ENCODE measurements at regions not wholly inside any gene's neighbourhood (a gene's known extent, or its start where the extent isn't known, plus 50 kb on each side); places are given as distances from the start of the nearest gene placed in this dataset.

GRCh38 chr1:219038398-219038797 is 135.3 kb upstream of the LYPLAL1 start:
- Histone ChIP-seq H3K27ac (no peak overlapping the region), H3K4me3 (no peak overlapping the region), H3K4me1 (replicated peaks in 1 of 2) (peaks cover 9 to 10% of the 10 kb centered on the region in 2 donors)
- in situ Hi-C loops (cut with MboI; ENCODE audit: low pct_unique_long_range_greater_than_20kb in 2 of 9, low sequenced_read_pairs in 9 of 9, unreplicated experiment in 9 of 9), result no loop called here
- ATAC-seq (replicated peaks in 6 of 8), result no peak
- WGBS, 10 experiments, result 53 to 100% (median 94%) methylated on average over 1 to 2 of the region's 2 CpGs; no CpG with 5 or more reads in 2 of the 10 experiments

- Histone ChIP-seq H3K4me3 (no peak overlapping the region), H3K4me1 (replicated peaks in 1 of 2) (peaks cover 9 to 10% of the 10 kb centered on the region in 2 donors), H3K27ac (no peak overlapping the region)
- WGBS, 10 experiments, result 48 to 88% (median 80%) methylated on average over 1 to 8 of the region's 8 CpGs; no CpG with 5 or more reads in 2 of the 10 experiments
- in situ Hi-C loops (cut with MboI; ENCODE audit: low pct_unique_long_range_greater_than_20kb in 2 of 9, low sequenced_read_pairs in 9 of 9, unreplicated experiment in 9 of 9), result no loop called here
- no peak for ATAC-seq (replicated peaks in 6 of 8)
These were observed 134.5 kb upstream of the LYPLAL1 start for GRCh38 chr1:219039017-219039681.

GRCh38 chr1:219039682-219040154 is 134.0 kb upstream of the LYPLAL1 start:
- Histone ChIP-seq H3K4me3 (no peak overlapping the region), H3K27ac (no peak overlapping the region), H3K4me1 (replicated peaks in 1 of 2) (peaks cover 9 to 10% of the 10 kb centered on the region in 2 donors)
- 70 to 100% (median 94%) methylated on average over 1 to 2 of the region's 2 CpGs; no CpG with 5 or more reads in 1 of the 10 experiments for WGBS, 10 experiments
- ATAC-seq (replicated peaks in 6 of 8), result no peak
- in situ Hi-C loops (cut with MboI; ENCODE audit: low pct_unique_long_range_greater_than_20kb in 2 of 9, low sequenced_read_pairs in 9 of 9, unreplicated experiment in 9 of 9), result no loop called here

GRCh38 chr1:219040291-219040690 is 133.4 kb upstream of the LYPLAL1 start:
- H3K4me3 ChIP-seq, result no peak overlapping the region
- peaks cover 9 to 10% of the 10 kb centered on the region in 2 donors for H3K4me1 ChIP-seq (replicated peaks in 1 of 2)
- in situ Hi-C loops (cut with MboI; ENCODE audit: low pct_unique_long_range_greater_than_20kb in 2 of 9, low sequenced_read_pairs in 9 of 9, unreplicated experiment in 9 of 9), result no loop called here
- WGBS, 10 experiments, result 24 to 98% (median 44%) methylated on average over 2 to 5 of the region's 5 CpGs
- H3K27ac ChIP-seq, result no peak overlapping the region
- ATAC-seq (replicated peaks in 6 of 8), result peak in 1 of 8 experiments; percentile 21

GRCh38 chr1:219041141-219041540 is 132.5 kb upstream of the LYPLAL1 start:
- in situ Hi-C loops (cut with MboI; ENCODE audit: low pct_unique_long_range_greater_than_20kb in 2 of 9, low sequenced_read_pairs in 9 of 9, unreplicated experiment in 9 of 9), result no loop called here
- no peak overlapping the region for H3K4me3 ChIP-seq
- peak in 6 of 8 experiments; percentile 37 to 98 (median 82) for ATAC-seq (replicated peaks in 6 of 8)
- H3K27ac ChIP-seq, result no peak overlapping the region
- H3K4me1 ChIP-seq (replicated peaks in 1 of 2), result peaks cover 9 to 10% of the 10 kb centered on the region in 2 donors

GRCh38 chr1:219041818-219042217 is 131.9 kb upstream of the LYPLAL1 start:
- ATAC-seq (replicated peaks in 6 of 8), result peak in 3 of 8 experiments; percentile 61 to 84 (median 62)

GRCh38 chr1:219042769-219043168 is 130.9 kb upstream of the LYPLAL1 start:
- Histone ChIP-seq H3K4me3 (no peak overlapping the region), H3K4me1 (replicated peaks in 1 of 2) (peaks cover 9 to 10% of the 10 kb centered on the region in 2 donors), H3K27ac (no peak overlapping the region)
- no peak for ATAC-seq (replicated peaks in 6 of 8)
- 18 to 93% (median 73%) methylated on average over 1 to 2 of the region's 2 CpGs for WGBS, 10 experiments
- in situ Hi-C loops (cut with MboI; ENCODE audit: low pct_unique_long_range_greater_than_20kb in 2 of 9, low sequenced_read_pairs in 9 of 9, unreplicated experiment in 9 of 9), result no loop called here

More at GRCh38 chr1:219041818-219042217, 131.9 kb upstream of the LYPLAL1 start:
- Histone ChIP-seq H3K4me3 (no peak overlapping the region), H3K27ac (no peak overlapping the region), H3K4me1 (replicated peaks in 1 of 2) (peaks cover 9 to 10% of the 10 kb centered on the region in 2 donors)
- WGBS, 10 experiments, result 0 to 100% (median 100%) methylated on average over 1 of the region's 1 CpG; no CpG with 5 or more reads in 3 of the 10 experiments
- in situ Hi-C loops (cut with MboI; ENCODE audit: low pct_unique_long_range_greater_than_20kb in 2 of 9, low sequenced_read_pairs in 9 of 9, unreplicated experiment in 9 of 9), result no loop called here

GRCh38 chr1:219045246-219045645 is 128.4 kb upstream of the LYPLAL1 start:
- in situ Hi-C loops (cut with MboI; ENCODE audit: low pct_unique_long_range_greater_than_20kb in 2 of 9, low sequenced_read_pairs in 9 of 9, unreplicated experiment in 9 of 9), result no loop called here
- 83 to 100% (median 89%) methylated on average over 1 to 3 of the region's 3 CpGs; no CpG with 5 or more reads in 2 of the 10 experiments for WGBS, 10 experiments
- no peak overlapping the region for H3K27ac ChIP-seq
- no peak for ATAC-seq (replicated peaks in 6 of 8)
- H3K4me1 ChIP-seq (replicated peaks in 1 of 2), result peaks cover 7 to 8% of the 10 kb centered on the region in 2 donors
- H3K4me3 ChIP-seq, result no peak overlapping the region

- 0 to 100% (median 83%) methylated on average over 1 to 4 of the region's 4 CpGs for WGBS, 10 experiments
These were observed 124.2 kb upstream of the LYPLAL1 start for GRCh38 chr1:219049501-219049900.

GRCh38 chr1:219050086-219050821 is 123.4 kb upstream of the LYPLAL1 start:
- Histone ChIP-seq H3K27ac (no peak overlapping the region), H3K4me3 (no peak overlapping the region), H3K4me1 (replicated peaks in 1 of 2) (no peaks in the 10 kb centered on the region)
- WGBS, 10 experiments, result 55 to 100% (median 85%) methylated on average over 1 to 3 of the region's 5 CpGs
- in situ Hi-C loops (cut with MboI; ENCODE audit: low pct_unique_long_range_greater_than_20kb in 2 of 9, low sequenced_read_pairs in 9 of 9, unreplicated experiment in 9 of 9), result loop anchor here in 3 of 9 experiments (25.0 kb wide), 2 partner anchors 488 to 713 kb away; partner anchors contain the start of gene TGFB2 (in 3 of the 3)
- no peak for ATAC-seq (replicated peaks in 6 of 8)

More at GRCh38 chr1:219049501-219049900, 124.2 kb upstream of the LYPLAL1 start:
- no peak for ATAC-seq (replicated peaks in 6 of 8)
- in situ Hi-C loops (cut with MboI; ENCODE audit: low pct_unique_long_range_greater_than_20kb in 2 of 9, low sequenced_read_pairs in 9 of 9, unreplicated experiment in 9 of 9), result no loop called here
- Histone ChIP-seq H3K4me3 (no peak overlapping the region), H3K27ac (no peak overlapping the region), H3K4me1 (replicated peaks in 1 of 2) (no peaks in the 10 kb centered on the region)

GRCh38 chr1:219050822-219051125 is 122.9 kb upstream of the LYPLAL1 start:
- 0 to 100% (median 65%) methylated on average over 1 of the region's 1 CpG; no CpG with 5 or more reads in 2 of the 10 experiments for WGBS, 10 experiments
- in situ Hi-C loops (cut with MboI; ENCODE audit: low pct_unique_long_range_greater_than_20kb in 2 of 9, low sequenced_read_pairs in 9 of 9, unreplicated experiment in 9 of 9), result loop anchor here in 3 of 9 experiments (25.0 kb wide), 2 partner anchors 488 to 713 kb away; partner anchors contain the start of gene TGFB2 (in 3 of the 3)
- H3K4me1 ChIP-seq (replicated peaks in 1 of 2), result no peaks in the 10 kb centered on the region
- no peak for ATAC-seq (replicated peaks in 6 of 8)
- H3K4me3 ChIP-seq, result no peak overlapping the region
- H3K27ac ChIP-seq, result no peak overlapping the region

GRCh38 chr1:219051547-219051946 is 122.1 kb upstream of the LYPLAL1 start:
- Histone ChIP-seq H3K4me3 (no peak overlapping the region), H3K4me1 (replicated peaks in 1 of 2) (no peaks in the 10 kb centered on the region), H3K27ac (no peak overlapping the region)
- 11 to 97% (median 84%) methylated on average over 2 to 4 of the region's 4 CpGs; no CpG with 5 or more reads in 2 of the 10 experiments for WGBS, 10 experiments
- in situ Hi-C loops (cut with MboI; ENCODE audit: low pct_unique_long_range_greater_than_20kb in 2 of 9, low sequenced_read_pairs in 9 of 9, unreplicated experiment in 9 of 9), result loop anchor here in 3 of 9 experiments (25.0 kb wide), 2 partner anchors 489 to 714 kb away; partner anchors contain the start of gene TGFB2 (in 3 of the 3)
- peak in 3 of 8 experiments; percentile 52 to 70 (median 66) for ATAC-seq (replicated peaks in 6 of 8)

Data from motor neuron (in vitro differentiated cells).